Naive thymus-derived CD4-positive, alpha-beta T cell (primary cell): ENCODE measurements at regions not wholly inside any gene's neighbourhood (a gene's known extent, or its start where the extent isn't known, plus 50 kb on each side); places are given as distances from the start of the nearest gene placed in this dataset.
A peak's percentile ranks its signal among the peaks of the same experiment; 100 is the strongest.

Experiments used
- ATAC-seq: fragments of 150-1000 bp; cut with Tn5 transposase; 2 replicates; pipeline ENCODE4 v1.10.0; 2021; ENCODE audit warnings: mild to moderate bottlenecking, moderate library complexity
- CTCF ChIA-PET: fragments of 350-600 bp; sonication (Branson Sonifier 250); formaldehyde crosslinking; loops from one replicate; lab custom pipeline; 2021; ENCODE audit warnings: antibody characterized with exemption; lab: Charles Lee
- POLR2A ChIA-PET: fragments of 350-600 bp; sonication (Branson Sonifier 250); formaldehyde crosslinking; loops from one replicate; lab custom pipeline; 2021; ENCODE audit warnings: antibody characterized with exemption, inconsistent platforms; lab: Charles Lee
- DNase-seq, 9 donors: peaks; one replicate each; pipeline versions ENCODE4 v3.0.0 to v3.0.0-alpha.2; 2020 to 2022; ENCODE audit warnings: mixed read lengths in 1 of 9
- H3K27ac ChIP-seq: one replicate; pipeline ENCODE4 v1.7.0; 2013; ENCODE audit warnings: mild to moderate bottlenecking, low read depth, low read length, moderate library complexity
- H3K27me3 ChIP-seq, 2 donors: one replicate each; pipeline ENCODE4 v1.7.0; 2013; ENCODE audit warnings: low read length in 2 of 2, mild to moderate bottlenecking in 2 of 2, moderate library complexity in 2 of 2; ENCODE audit not compliant: control insufficient read depth in 2 of 2, insufficient read depth in 2 of 2
- H3K36me3 ChIP-seq, 3 experiments: 1 replicate in 2 of 3; 2 replicates in 1 of 3; pipeline ENCODE4 v1.7.0; 2013; ENCODE audit warnings: low read length in 3 of 3, mild to moderate bottlenecking in 3 of 3, moderate library complexity in 1 of 3; ENCODE audit not compliant: insufficient read depth in 3 of 3, control insufficient read depth in 2 of 3
- H3K4me1 ChIP-seq, 2 donors: one replicate each; pipeline ENCODE4 v1.7.0; 2013; ENCODE audit warnings: low read length in 2 of 2, mild to moderate bottlenecking in 2 of 2, moderate library complexity in 1 of 2; ENCODE audit not compliant: control insufficient read depth in 2 of 2, insufficient read depth in 2 of 2
- H3K4me3 ChIP-seq: 2 replicates; pipeline ENCODE4 v1.7.0; 2013; ENCODE audit warnings: mild to moderate bottlenecking, low read length
- H3K9me3 ChIP-seq, 3 experiments: 1 replicate in 2 of 3; 2 replicates in 1 of 3; pipeline ENCODE4 v1.7.0; 2013; ENCODE audit warnings: low read length in 3 of 3; ENCODE audit not compliant: control insufficient read depth in 2 of 3
- H3K27ac Mint-ChIP-seq, 9 donors: one replicate each; pipeline ENCODE4 v1.8.0; 2020 to 2022; ENCODE audit warnings: mixed read lengths in 9 of 9, mild to moderate bottlenecking in 8 of 9, moderate library complexity in 5 of 9, inconsistent platforms in 2 of 9
- H3K27me3 Mint-ChIP-seq, 5 donors: one replicate each; pipeline ENCODE4 v1.8.0; 2021 to 2022; ENCODE audit warnings: mixed read lengths in 5 of 5, mild to moderate bottlenecking in 1 of 5
- H3K36me3 Mint-ChIP-seq, 5 donors: one replicate each; pipeline ENCODE4 v1.8.0; 2020 to 2022; ENCODE audit warnings: mixed read lengths in 5 of 5, mild to moderate bottlenecking in 3 of 5, inconsistent platforms in 1 of 5
- H3K4me1 Mint-ChIP-seq, 7 donors: one replicate each; pipeline ENCODE4 v1.8.0; 2020 to 2022; ENCODE audit warnings: mixed read lengths in 7 of 7, mild to moderate bottlenecking in 3 of 7, inconsistent platforms in 1 of 7
- H3K4me3 Mint-ChIP-seq, 10 donors: one replicate each; pipeline ENCODE4 v1.8.0; 2020 to 2022; ENCODE audit warnings: mild to moderate bottlenecking in 10 of 10, mixed read lengths in 10 of 10, moderate library complexity in 6 of 10, inconsistent platforms in 2 of 10
- H3K9me3 Mint-ChIP-seq, 11 donors: one replicate each; pipeline ENCODE4 v1.8.0; 2020 to 2022; ENCODE audit warnings: mixed read lengths in 11 of 11, mild to moderate bottlenecking in 4 of 11, inconsistent platforms in 1 of 11, moderate library complexity in 1 of 11
- intact Hi-C, 2 donors: fragments of 100-400 bp; cut with micrococcal nuclease; formaldehyde crosslinking; loops; one replicate each; pipeline ENCODE4 v1.15.1; 2023

- no peak for ATAC-seq
- Mint-ChIP-seq H3K4me3 (peak overlapping the region in 6 of 10 donors; percentile 22 to 72 (median 58)), H3K36me3 (peaks cover 0 to 42% (median 11%) of the 10 kb centered on the region in 5 donors), H3K9me3 (peaks cover 4 to 89% (median 35%) of the 10 kb centered on the region in 11 donors), H3K4me1 (peaks cover 6 to 17% (median 14%) of the 10 kb centered on the region in 7 donors), H3K27me3 (peaks cover 93 to 97% (median 96%) of the 10 kb centered on the region in 5 donors), H3K27ac (peak overlapping the region in 8 of 9 donors; percentile 5 to 94 (median 76))
- no peak overlapping the region for H3K27ac ChIP-seq
- ChIA-PET CTCF (no interaction called here), POLR2A (no interaction called here)
- no peaks in the 10 kb centered on the region for H3K4me1 ChIP-seq
- H3K27me3 ChIP-seq, result peaks cover 29 to 84% of the 10 kb centered on the region in 2 donors
- peaks cover 0 to 12% (median 0%) of the 10 kb centered on the region in 3 experiments for H3K9me3 ChIP-seq
- H3K36me3 ChIP-seq, result no peaks in the 10 kb centered on the region
- H3K4me3 ChIP-seq, result no peak overlapping the region
- no peak for DNase-seq
- intact Hi-C loops, result loop anchor here in 1 of 2 donors (5.0 kb wide), 1 partner anchor 37 kb away; no protein-coding TSS in a partner anchor
Measured at GRCh38 chr6:28775405-28776129, 148.2 kb downstream of the TRIM27 start.

DNA sequence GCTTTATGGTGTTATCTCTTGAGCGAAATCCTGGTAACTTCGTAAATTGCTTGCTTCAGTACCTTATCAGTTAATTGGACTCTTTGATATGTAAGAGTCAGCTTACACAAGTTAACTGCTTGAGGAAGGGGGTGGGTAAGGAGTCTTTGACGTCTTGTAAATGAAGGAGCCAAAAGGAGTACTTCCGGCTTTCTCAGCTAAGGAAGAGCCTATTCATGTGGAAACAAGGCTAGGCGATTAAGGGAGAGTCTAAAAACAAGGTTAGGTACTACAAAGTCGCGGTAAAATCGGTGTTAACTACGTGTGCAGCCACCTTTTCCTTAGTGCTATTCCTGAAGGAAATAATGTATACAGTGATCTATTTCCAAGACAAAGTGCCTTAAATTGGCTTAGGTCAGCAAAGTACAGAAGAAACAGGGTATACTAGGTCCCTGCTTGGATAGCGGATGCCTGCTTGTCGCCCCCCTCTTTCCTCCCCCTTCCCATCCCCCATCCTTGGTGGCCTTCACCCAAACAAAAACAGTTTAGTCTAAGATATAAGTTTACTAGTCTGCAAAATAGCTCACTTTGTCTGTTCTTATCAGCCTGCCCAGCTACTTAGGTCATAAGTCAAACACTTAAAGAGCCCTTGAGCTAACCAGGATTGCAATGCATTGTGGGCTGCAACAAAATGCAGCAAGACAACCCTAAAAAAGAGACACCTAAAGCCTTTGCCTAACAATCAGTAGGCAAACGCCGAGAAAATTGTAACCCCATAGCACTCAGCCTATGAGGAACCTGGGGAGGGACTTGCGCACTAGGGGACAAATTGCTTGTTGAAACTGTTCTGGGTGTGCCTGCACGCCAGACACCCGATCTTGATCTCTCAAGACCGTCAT lies 147.3 kb downstream of the TRIM27 start:
- peaks cover 26 to 82% of the 10 kb centered on the region in 2 donors for H3K27me3 ChIP-seq
- peaks cover 0 to 48% (median 11%) of the 10 kb centered on the region in 5 donors for H3K36me3 Mint-ChIP-seq
- H3K4me1 Mint-ChIP-seq, result peaks cover 10 to 22% (median 18%) of the 10 kb centered on the region in 7 donors
- H3K4me1 ChIP-seq, result no peaks in the 10 kb centered on the region
- no peak overlapping the region for H3K27ac ChIP-seq
- intact Hi-C loops, result loop anchor here in 1 of 2 donors (5.0 kb wide), 1 partner anchor 36 kb away; no protein-coding TSS in a partner anchor
- no peak overlapping the region for H3K4me3 ChIP-seq
- POLR2A ChIA-PET, result no interaction called here
- H3K4me3 Mint-ChIP-seq, result peak overlapping the region in 2 of 10 donors; percentile 33 to 48
- CTCF ChIA-PET, result no interaction called here
- peaks cover 93 to 99% (median 97%) of the 10 kb centered on the region in 5 donors for H3K27me3 Mint-ChIP-seq
- peak overlapping the region in 4 of 9 donors; percentile 1 to 67 (median 47) for H3K27ac Mint-ChIP-seq
- DNase-seq (no peak), ATAC-seq (no peak)
- peaks cover 0 to 12% (median 0%) of the 10 kb centered on the region in 3 experiments for H3K9me3 ChIP-seq
- H3K36me3 ChIP-seq, result no peaks in the 10 kb centered on the region
- H3K9me3 Mint-ChIP-seq, result peaks cover 4 to 93% (median 35%) of the 10 kb centered on the region in 11 donors

DNA sequence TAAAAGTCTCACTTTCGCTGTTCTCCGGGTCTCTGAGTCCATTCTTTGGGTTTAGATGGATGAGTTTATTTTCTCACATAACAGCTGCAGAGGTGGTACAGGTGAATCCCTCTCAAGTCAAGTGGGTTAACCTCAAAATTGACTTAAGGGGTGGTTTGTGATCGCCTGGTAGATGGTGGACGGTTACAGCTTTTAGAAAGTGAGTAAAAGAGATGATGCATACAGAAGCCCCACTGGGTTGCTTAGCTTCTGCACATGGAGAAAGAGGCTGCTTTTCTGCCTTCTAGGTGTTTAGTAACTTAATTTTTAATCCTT lies 146.7 kb downstream of the TRIM27 start:
- Histone ChIP-seq H3K4me1 (peaks cover 0 to 4% of the 10 kb centered on the region in 2 donors), H3K36me3 (no peaks in the 10 kb centered on the region), H3K27me3 (peaks cover 24 to 84% of the 10 kb centered on the region in 2 donors), H3K4me3 (no peak overlapping the region), H3K9me3 (peaks cover 0 to 10% (median 0%) of the 10 kb centered on the region in 3 experiments), H3K27ac (no peak overlapping the region)
- POLR2A ChIA-PET, result no interaction called here
- peaks cover 93 to 99% (median 97%) of the 10 kb centered on the region in 5 donors for H3K27me3 Mint-ChIP-seq
- H3K9me3 Mint-ChIP-seq, result peaks cover 4 to 96% (median 38%) of the 10 kb centered on the region in 11 donors
- ATAC-seq (no peak), DNase-seq (no peak)
- peaks cover 0 to 48% (median 11%) of the 10 kb centered on the region in 5 donors for H3K36me3 Mint-ChIP-seq
- H3K4me1 Mint-ChIP-seq, result peaks cover 10 to 22% (median 21%) of the 10 kb centered on the region in 7 donors
- CTCF ChIA-PET, result no interaction called here
- intact Hi-C loops, result loop anchor here in 1 of 2 donors (5.0 kb wide), 1 partner anchor 35 kb away; no protein-coding TSS in a partner anchor
- no peak overlapping the region for H3K27ac Mint-ChIP-seq
- H3K4me3 Mint-ChIP-seq, result no peak overlapping the region

DNA sequence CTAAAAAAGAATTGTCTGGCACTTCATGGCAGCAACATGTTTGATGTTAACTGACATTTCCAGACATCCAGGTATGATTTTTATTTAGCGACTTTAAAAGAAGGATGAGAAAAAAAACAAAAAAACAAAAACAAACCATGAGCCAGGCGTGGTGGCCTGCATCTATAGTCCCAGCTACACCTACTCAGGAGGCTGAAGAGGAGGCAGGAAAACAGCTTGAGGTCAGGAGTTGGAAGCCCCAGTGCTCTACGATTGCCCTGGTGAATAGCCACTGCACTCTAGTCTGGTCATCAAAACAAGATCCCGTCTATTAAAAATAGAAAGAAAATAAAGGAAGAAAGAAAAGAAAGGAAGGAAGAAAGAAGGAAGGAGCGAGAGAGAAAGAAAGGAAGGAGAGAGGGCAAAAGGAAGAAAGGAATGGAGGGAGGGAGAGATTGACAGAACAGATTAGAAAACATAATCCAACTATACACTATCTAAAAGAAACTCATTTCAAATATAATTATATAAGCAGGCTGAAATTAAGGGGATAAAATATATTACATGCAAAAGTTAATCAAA lies 141.6 kb downstream of the TRIM27 start:
- Mint-ChIP-seq H3K27me3 (peaks cover 89 to 96% (median 92%) of the 10 kb centered on the region in 5 donors), H3K9me3 (peaks cover 8 to 95% (median 37%) of the 10 kb centered on the region in 11 donors), H3K27ac (peak overlapping the region in 2 of 9 donors; percentile 34 to 42), H3K36me3 (peaks cover 4 to 47% (median 12%) of the 10 kb centered on the region in 5 donors), H3K4me1 (peaks cover 0 to 10% (median 6%) of the 10 kb centered on the region in 7 donors), H3K4me3 (peak overlapping the region in 1 of 10 donors; percentile 45)
- Histone ChIP-seq H3K4me1 (peaks cover 0 to 4% of the 10 kb centered on the region in 2 donors), H3K27ac (no peak overlapping the region), H3K4me3 (no peak overlapping the region), H3K9me3 (peaks cover 0 to 6% (median 0%) of the 10 kb centered on the region in 3 experiments), H3K36me3 (no peaks in the 10 kb centered on the region), H3K27me3 (peaks cover 21 to 60% of the 10 kb centered on the region in 2 donors)
- intact Hi-C loops, result loop anchor here in 1 of 2 donors (10.0 kb wide), 2 partner anchors 147 to 1487 kb away; no protein-coding TSS in a partner anchor
- DNase-seq (no peak), ATAC-seq (no peak)
- ChIA-PET CTCF (no interaction called here), POLR2A (no interaction called here)

DNA sequence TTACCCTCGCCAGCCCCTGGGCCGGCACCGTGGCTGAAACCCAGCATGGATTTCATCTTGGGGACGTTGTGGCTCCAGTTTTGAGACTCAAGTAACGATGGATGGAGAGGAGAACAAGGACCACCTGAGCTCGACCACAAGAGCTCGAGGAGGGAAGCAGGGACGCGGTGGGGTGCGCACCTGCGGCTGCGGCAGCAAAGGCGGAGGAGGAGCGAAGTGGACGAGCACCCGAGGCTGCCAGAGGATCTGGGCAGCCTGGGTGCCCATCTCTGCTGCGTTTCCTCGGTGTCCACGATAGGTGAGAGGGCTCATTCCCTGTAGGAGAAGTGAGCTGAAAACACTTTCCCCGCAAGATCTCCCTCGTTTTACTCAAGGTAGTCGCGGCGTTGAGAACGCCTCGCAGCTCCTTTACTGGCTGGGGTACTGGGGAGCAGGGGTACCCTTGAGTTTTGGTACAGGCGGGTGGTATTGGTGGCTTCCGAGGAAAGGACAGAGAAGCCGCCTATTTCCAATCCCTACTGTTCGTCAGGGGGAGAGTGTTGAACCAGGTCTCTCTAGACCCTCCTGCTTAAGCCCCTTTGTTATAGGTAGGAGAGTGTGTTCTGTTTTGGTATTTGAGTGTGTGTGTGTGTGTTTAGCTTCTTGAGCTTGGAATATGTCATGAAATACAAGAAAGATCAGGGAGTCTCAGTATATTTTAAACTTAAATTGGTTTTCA lies 137.7 kb downstream of the TRIM27 start:
- ChIA-PET CTCF (interaction anchor here (0.6 kb wide), 1 partner anchor 127 kb away, joined by 3 read pairs; no protein-coding TSS in a partner anchor), POLR2A (interaction anchor here (1.2 kb wide), 1 partner anchor 61 kb away, joined by 3 read pairs; no protein-coding TSS in a partner anchor)
- Mint-ChIP-seq H3K36me3 (peaks cover 7 to 46% (median 9%) of the 10 kb centered on the region in 5 donors), H3K4me1 (peaks cover 0 to 22% (median 12%) of the 10 kb centered on the region in 7 donors), H3K9me3 (peaks cover 8 to 96% (median 51%) of the 10 kb centered on the region in 11 donors), H3K27me3 (peaks cover 93 to 97% (median 94%) of the 10 kb centered on the region in 5 donors), H3K27ac (no peak overlapping the region), H3K4me3 (peak overlapping the region in 2 of 10 donors; percentile 7 to 25)
- intact Hi-C loops, result loop anchor here in 1 of 2 donors (10.0 kb wide), 2 partner anchors 151 to 1491 kb away; no protein-coding TSS in a partner anchor
- H3K9me3 ChIP-seq, result peaks cover 0 to 6% (median 0%) of the 10 kb centered on the region in 3 experiments
- no peak overlapping the region for H3K4me3 ChIP-seq
- ATAC-seq (no peak), DNase-seq (no peak)
- no peaks in the 10 kb centered on the region for H3K36me3 ChIP-seq
- no peak overlapping the region for H3K27ac ChIP-seq
- H3K4me1 ChIP-seq, result peaks cover 0 to 4% of the 10 kb centered on the region in 2 donors
- H3K27me3 ChIP-seq, result peaks cover 16 to 46% of the 10 kb centered on the region in 2 donors
